Activated CD8-positive, alpha-beta memory T cell treated with anti-CD3 and anti-CD28 coated beads, Interleukin-2, amount 50 U/mL, for 1 hour (primary cell): ENCODE measurements at regions not wholly inside any gene's neighbourhood (a gene's known extent, or its start where the extent isn't known, plus 50 kb on each side); places are given as distances from the start of the nearest gene placed in this dataset.

Experiments
- DNase-seq: peaks from one replicate; pipeline ENCODE4 v3.0.0-alpha.2; 2020; ENCODE audit errors: extremely low read depth

GRCh38 chr4:130479674-130480073, 1383.7 kb downstream of the C4orf33 start:
- no peak for DNase-seq

GRCh38 chr4:130484826-130485225, 1388.9 kb downstream of the C4orf33 start:
- no peak for DNase-seq

- DNase-seq, result no peak
Observed at GRCh38 chr4:130485371-130485770, 1389.4 kb downstream of the C4orf33 start.

- DNase-seq, result no peak
Observed at GRCh38 chr4:130486186-130486585, 1390.2 kb downstream of the C4orf33 start.

- DNase-seq, result no peak
Observed at GRCh38 chr4:130486841-130487240, 1390.9 kb downstream of the C4orf33 start.

- no peak for DNase-seq
Observed at GRCh38 chr4:130510661-130511060, 1414.7 kb downstream of the C4orf33 start.

GRCh38 chr4:130511776-130512175, 1415.8 kb downstream of the C4orf33 start:
- no peak for DNase-seq

- DNase-seq, result no peak
Observed at GRCh38 chr4:130524057-130524456, 1428.1 kb downstream of the C4orf33 start.

GRCh38 chr4:130530505-130530904, 1434.6 kb downstream of the C4orf33 start:
- DNase-seq, result no peak

GRCh38 chr4:130534651-130535050, 1438.7 kb downstream of the C4orf33 start:
- no peak for DNase-seq

GRCh38 chr4:130542953-130543352, 1447.0 kb downstream of the C4orf33 start:
- no peak for DNase-seq

GRCh38 chr4:130545171-130545570, 1449.2 kb downstream of the C4orf33 start:
- no peak for DNase-seq

GRCh38 chr4:130545596-130545995, 1449.6 kb downstream of the C4orf33 start:
- DNase-seq, result no peak

GRCh38 chr4:130559268-130559667, 1463.3 kb downstream of the C4orf33 start:
- DNase-seq, result no peak

- DNase-seq, result no peak
Observed at GRCh38 chr4:130563185-130563888, 1467.4 kb downstream of the C4orf33 start.

- no peak for DNase-seq
Observed at GRCh38 chr4:130563889-130564418, 1468.0 kb downstream of the C4orf33 start.

- DNase-seq, result no peak
Observed at GRCh38 chr4:130568746-130569145, 1472.8 kb downstream of the C4orf33 start.

GRCh38 chr4:130573742-130574141, 1477.8 kb downstream of the C4orf33 start:
- no peak for DNase-seq

GRCh38 chr4:130574215-130574614, 1478.3 kb downstream of the C4orf33 start:
- no peak for DNase-seq

- no peak for DNase-seq
Observed at GRCh38 chr4:130576218-130576617, 1480.3 kb downstream of the C4orf33 start.

- no peak for DNase-seq
Observed at GRCh38 chr4:130591091-130591490, 1495.1 kb downstream of the C4orf33 start.

- DNase-seq, result no peak
Observed at GRCh38 chr4:130600706-130601105, 1504.8 kb downstream of the C4orf33 start.

- DNase-seq, result no peak
Observed at GRCh38 chr4:130603043-130603442, 1507.1 kb downstream of the C4orf33 start.

GRCh38 chr4:130608121-130608520, 1512.2 kb downstream of the C4orf33 start:
- no peak for DNase-seq
